ENCODE measurements at regions not wholly inside any gene's neighbourhood (a gene's known extent, or its start where the extent isn't known, plus 50 kb on each side); places are given as distances from the start of the nearest gene placed in this dataset.
"Not testable (repeated sequence)": the region's sequence is repeated elsewhere in the genome, so short reads cannot be mapped to it uniquely, and the experiment has no call there.

GRCh38 chr9:2545881-2546490 is 75.6 kb upstream of the VLDLR start:
- TF ChIP-seq CTCF (IDR thresholded peaks at IDR 0.05) (no peak), ZFX (IDR thresholded peaks at IDR 0.05; ENCODE audit: borderline replicate concordance) (no peak)
- H3K27ac ChIP-seq: no peak overlapping the region

GRCh38 chr9:2555899-2556600 is 65.5 kb upstream of the VLDLR start:
- not testable (repeated sequence) for H3K27ac ChIP-seq

- TF ChIP-seq ZFX (IDR thresholded peaks at IDR 0.05; ENCODE audit: borderline replicate concordance): no peak
- H3K27ac ChIP-seq: no peak overlapping the region
Measured at GRCh38 chr9:2557693-2558092, 63.9 kb upstream of the VLDLR start.

GRCh38 chr9:2559192-2560152 is 62.1 kb upstream of the VLDLR start:
- no peak overlapping the region for H3K27ac ChIP-seq
- TF ChIP-seq ZFX (IDR thresholded peaks at IDR 0.05; ENCODE audit: borderline replicate concordance) (no peak), CTCF (IDR thresholded peaks at IDR 0.05) (no peak)

GRCh38 chr9:2560180-2560579 is 61.4 kb upstream of the VLDLR start:
- TF ChIP-seq ZFX (IDR thresholded peaks at IDR 0.05; ENCODE audit: borderline replicate concordance) (no peak), CTCF (IDR thresholded peaks at IDR 0.05) (no peak)
- H3K27ac ChIP-seq: no peak overlapping the region

- no peak for TF ChIP-seq CTCF (IDR thresholded peaks at IDR 0.05)
- H3K27ac ChIP-seq: no peak overlapping the region
Measured at GRCh38 chr9:2565676-2566340, 55.8 kb upstream of the VLDLR start.

- TF ChIP-seq ZFX (IDR thresholded peaks at IDR 0.05; ENCODE audit: borderline replicate concordance) (no peak), CTCF (IDR thresholded peaks at IDR 0.05) (no peak)
- H3K27ac ChIP-seq: no peak overlapping the region
Measured at GRCh38 chr9:2567922-2568321, 53.7 kb upstream of the VLDLR start.

Measured in 22Rv1 (cell line).